NCI-H1092 (cell line): ENCODE measurements at regions not wholly inside any gene's neighbourhood (a gene's known extent, or its start where the extent isn't known, plus 50 kb on each side); places are given as distances from the start of the nearest gene placed in this dataset.

Source experiments
- DNase-seq: peaks from one replicate; lab custom pipeline; 2025; lab: John Stamatoyannopoulos, UW

- DNase-seq: no peak
These were observed 291.6 kb downstream of the ARAP2 start for GRCh38 chr4:35952751-35953150.

- no peak for DNase-seq
These were observed 280.9 kb downstream of the ARAP2 start for GRCh38 chr4:35963383-35963782.

DNA sequence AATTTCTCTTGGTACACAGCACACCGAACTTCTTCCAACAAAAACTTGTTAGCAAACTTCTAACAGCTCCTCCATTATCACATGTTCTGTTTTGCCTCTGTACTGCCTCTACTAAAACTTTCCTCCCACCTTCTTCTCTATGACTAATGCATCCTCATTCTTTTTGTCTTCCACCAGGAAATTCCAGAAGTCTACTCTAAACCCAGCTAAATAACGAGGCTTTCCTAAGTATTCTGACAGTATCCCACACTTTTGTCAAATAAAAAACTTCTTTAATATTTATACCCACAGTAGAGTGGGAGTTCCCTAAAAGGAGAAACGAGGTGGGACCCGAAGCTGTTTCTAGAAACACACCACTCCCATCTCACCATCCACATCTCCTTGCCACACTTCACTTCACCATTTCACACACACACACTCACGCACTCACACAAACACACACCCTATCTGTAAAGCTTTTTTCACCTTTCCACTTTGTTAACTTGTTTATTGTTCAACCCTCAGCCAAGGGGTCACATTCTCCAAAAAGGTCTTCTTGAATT lies 280.3 kb downstream of the ARAP2 start:
- no peak for DNase-seq

GRCh38 chr4:35965300-35965699 lies 279.0 kb downstream of the ARAP2 start:
- DNase-seq: no peak

DNA sequence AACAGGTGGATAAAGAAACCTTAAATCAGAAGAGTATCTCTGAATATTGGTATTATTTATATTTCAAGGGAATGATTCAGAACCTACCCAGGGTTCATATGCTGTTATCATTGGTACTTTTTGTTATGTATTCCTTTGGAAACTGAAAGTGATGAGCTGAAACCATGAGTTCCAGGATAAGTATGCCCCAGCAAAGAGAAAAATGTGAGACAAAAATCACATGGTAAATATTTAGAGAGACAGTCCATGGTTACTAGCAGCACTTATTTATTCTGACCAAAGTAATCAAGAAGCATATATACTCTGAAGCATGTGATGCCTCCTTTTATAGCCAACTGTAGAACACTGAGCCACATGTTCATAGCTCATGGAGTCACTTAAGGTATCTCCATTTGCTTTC lies 277.7 kb downstream of the ARAP2 start:
- no peak for DNase-seq

DNA sequence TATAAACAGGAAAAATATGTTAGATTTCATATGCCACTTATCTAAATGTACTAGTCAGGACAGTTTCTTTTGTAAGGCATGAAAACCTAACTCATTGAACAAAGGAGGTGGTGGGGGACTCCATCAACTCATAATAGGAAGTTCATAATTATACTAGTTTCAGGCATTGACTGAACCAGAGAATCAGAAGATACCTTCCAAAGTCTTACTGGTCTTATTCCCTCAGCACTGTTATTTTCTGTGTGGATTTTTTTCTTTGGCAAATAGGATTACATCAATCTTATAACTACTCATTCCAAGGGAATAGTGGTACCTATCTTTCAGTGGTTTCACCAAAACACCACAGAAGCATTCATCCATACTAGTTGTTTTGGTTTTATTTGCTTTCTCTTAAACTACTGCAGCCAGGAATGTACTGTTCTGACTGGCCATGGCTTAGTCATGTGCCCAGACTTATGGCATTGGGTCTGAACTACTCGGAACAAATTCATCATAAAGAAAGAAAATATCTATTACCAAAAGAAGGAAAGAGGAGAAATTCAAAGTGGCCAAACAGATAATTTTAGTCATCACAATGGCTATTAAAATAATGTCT lies 273.9 kb downstream of the ARAP2 start:
- DNase-seq: no peak

DNA sequence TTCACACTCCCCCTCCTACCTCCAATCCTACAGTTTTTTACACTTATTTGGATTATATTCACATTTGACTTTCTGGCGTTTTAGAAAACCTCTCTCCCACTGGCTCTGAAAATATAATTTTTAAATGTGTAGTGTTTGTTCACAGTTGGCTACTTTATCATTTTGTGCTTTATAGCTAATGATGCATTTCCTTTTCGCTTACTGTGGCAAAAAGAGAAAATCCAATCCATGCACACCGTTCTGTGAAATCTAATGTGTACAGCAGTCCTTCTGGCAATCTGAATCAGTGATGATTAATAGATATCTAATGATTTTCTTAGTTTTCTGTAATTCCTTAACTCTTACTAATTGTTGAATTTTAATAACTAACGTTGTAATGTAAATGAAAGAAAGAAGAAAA lies 271.5 kb downstream of the ARAP2 start:
- no peak for DNase-seq

- no peak for DNase-seq
These were observed 268.5 kb downstream of the ARAP2 start for GRCh38 chr4:35975617-35976355.

GRCh38 chr4:35978551-35978950 lies 265.8 kb downstream of the ARAP2 start:
- DNase-seq: no peak

DNA sequence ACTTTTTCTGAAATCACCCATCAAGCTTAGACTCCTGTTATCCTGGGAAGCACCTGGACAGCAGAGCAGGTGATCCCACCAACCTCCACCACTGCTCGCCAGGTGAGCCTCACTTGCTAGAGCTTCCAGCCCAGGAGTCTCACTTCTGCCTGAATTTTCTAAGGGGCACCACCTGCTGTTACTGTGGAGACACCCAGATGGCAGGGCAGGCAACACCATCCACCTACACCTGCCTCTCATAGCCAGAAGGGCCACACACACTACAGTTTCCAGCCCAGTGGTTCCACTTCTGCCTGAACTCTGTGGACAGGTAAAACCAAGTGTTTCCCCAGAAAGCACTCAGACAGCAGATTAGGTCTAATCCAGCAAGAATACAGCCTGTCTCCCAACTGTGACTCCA lies 262.0 kb downstream of the ARAP2 start:
- no peak for DNase-seq

- no peak for DNase-seq
These were observed 257.8 kb downstream of the ARAP2 start for GRCh38 chr4:35986537-35986936.

DNA sequence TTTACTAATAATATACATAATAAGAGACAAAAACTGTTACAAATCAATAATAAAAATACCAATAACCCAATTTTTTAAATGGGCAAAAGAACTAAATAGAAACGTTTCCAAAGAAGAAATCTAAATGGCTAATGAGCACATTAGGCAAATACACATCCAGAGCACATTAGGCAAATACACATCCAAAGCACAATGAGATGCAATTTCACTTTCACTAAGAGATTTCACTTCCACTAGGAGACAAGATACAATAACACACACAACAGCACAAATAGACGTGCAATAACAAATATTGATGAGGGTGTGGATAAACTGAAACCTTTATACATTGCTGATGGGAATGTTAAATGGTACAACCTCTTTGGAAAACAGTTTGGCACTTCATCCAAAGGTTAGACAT lies 250.7 kb downstream of the ARAP2 start:
- no peak for DNase-seq

DNA sequence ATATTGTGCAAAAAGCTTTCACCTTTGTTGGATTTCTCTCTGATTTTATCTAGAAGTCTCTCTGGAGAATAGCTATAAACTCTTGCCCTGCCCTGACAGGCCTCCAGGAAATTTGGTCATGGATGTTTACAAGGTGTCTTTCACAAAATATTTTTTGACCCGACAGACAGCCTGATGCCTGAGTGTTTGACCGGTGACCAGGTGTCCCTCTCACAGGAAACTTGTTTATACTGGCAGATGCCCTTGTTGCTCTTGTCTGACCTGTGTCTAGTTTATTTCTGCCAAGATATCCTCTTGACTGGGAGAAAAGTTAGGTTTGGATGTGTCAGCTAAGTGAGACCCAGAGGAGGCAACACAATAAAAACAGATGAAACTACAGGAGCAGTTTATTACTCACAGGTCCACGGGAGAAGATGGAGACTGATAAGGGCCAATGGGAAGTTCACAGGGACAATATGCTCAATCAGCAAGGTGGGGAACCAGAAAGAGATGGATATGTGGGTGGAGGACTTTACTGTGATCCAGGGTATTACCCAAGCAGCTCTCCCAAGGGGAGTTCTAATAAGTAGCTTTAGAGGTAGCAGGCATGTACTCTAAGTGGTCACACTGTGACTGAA lies 243.3 kb downstream of the ARAP2 start:
- DNase-seq: no peak

- DNase-seq: no peak
These were observed 241.3 kb downstream of the ARAP2 start for GRCh38 chr4:36003051-36003450.

DNA sequence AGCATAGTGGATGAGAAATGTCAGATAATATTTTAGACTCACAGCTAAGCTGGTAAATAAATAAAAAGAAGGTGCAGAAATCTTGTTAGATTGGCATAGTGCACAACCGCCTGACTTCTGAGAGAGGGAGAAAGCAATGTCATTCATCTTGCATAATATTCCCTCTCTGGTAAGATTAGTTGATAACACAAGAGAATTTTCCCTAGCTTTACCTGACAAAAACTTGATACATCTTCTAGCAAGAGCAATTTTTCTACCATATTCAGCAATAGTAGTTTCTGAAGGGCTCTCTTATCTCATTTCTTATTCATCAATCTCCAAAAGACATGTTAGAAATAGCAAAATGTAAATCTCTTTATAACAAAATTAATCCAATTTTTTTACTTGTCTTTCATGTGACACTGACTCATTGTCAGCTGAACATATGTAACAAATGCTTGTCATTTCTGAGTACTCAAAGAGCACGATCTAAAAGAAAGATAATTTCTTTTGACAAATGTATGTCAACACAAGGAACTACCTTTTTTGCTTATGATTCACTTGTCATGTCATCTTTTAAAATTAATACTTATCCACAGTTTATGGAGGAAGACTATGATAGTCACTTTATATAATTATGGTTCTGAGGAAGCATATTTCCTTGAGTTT lies 240.0 kb downstream of the ARAP2 start:
- no peak for DNase-seq

GRCh38 chr4:36006226-36006625 lies 238.1 kb downstream of the ARAP2 start:
- no peak for DNase-seq

GRCh38 chr4:36010397-36010929 lies 233.9 kb downstream of the ARAP2 start:
- no peak for DNase-seq

- no peak for DNase-seq
These were observed 232.9 kb downstream of the ARAP2 start for GRCh38 chr4:36011381-36011780.

- no peak for DNase-seq
These were observed 231.8 kb downstream of the ARAP2 start for GRCh38 chr4:36012503-36012902.

DNA sequence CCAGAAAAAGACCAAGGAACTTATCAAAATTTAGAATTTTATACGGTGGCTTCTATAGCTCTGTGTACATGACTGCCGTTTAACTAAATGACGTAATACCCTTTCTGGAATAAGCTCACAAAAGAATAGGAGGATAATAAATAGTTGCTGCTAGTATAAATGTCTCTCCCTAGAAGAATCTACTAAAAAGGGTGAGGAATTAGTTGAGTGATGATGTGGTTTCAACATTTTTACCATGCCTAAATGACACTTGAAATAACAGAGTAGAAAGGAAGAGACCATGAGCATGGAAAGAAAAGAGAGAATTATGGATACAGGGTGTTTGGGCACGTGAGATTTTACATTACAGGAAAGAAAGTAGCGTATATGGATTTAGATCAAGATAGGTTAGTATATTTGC lies 231.1 kb downstream of the ARAP2 start:
- no peak for DNase-seq
